HG03354 (cell line): ENCODE measurements at regions not wholly inside any gene's neighbourhood (a gene's known extent, or its start where the extent isn't known, plus 50 kb on each side); places are given as distances from the start of the nearest gene placed in this dataset.
"Not testable (repeated sequence)": the region's sequence is repeated elsewhere in the genome, so short reads cannot be mapped to it uniquely, and the experiment has no call there.

Experiments used
- ATAC-seq: cut with Tn5 transposase; IDR thresholded peaks from one replicate; pipeline ENCODE4 v1.9.1; 2021; ENCODE audit warnings: mild to moderate bottlenecking; ENCODE audit not compliant: unreplicated experiment, poor library complexity, severe bottlenecking

GRCh38 chr13:87244256-87244890 is 426.8 kb upstream of the SLITRK5 start:
- no peak for ATAC-seq

GRCh38 chr13:87249847-87250246 is 421.3 kb upstream of the SLITRK5 start:
- not testable (repeated sequence) for ATAC-seq

GRCh38 chr13:87255394-87255793 is 415.8 kb upstream of the SLITRK5 start:
- ATAC-seq = no peak

- no peak for ATAC-seq
These were observed 411.6 kb upstream of the SLITRK5 start for GRCh38 chr13:87259479-87260083.

GRCh38 chr13:87274209-87274819 is 396.9 kb upstream of the SLITRK5 start:
- ATAC-seq = no peak

GRCh38 chr13:87280139-87280538 is 391.0 kb upstream of the SLITRK5 start:
- no peak for ATAC-seq

GRCh38 chr13:87287721-87288120 is 383.4 kb upstream of the SLITRK5 start:
- no peak for ATAC-seq

GRCh38 chr13:87295636-87296035 is 375.5 kb upstream of the SLITRK5 start:
- no peak for ATAC-seq

- no peak for ATAC-seq
These were observed 369.1 kb upstream of the SLITRK5 start for GRCh38 chr13:87302034-87302433.

- ATAC-seq = no peak
These were observed 368.2 kb upstream of the SLITRK5 start for GRCh38 chr13:87302931-87303330.

- ATAC-seq = no peak
These were observed 360.0 kb upstream of the SLITRK5 start for GRCh38 chr13:87311165-87311564.

GRCh38 chr13:87314822-87315221 is 356.3 kb upstream of the SLITRK5 start:
- no peak for ATAC-seq

GRCh38 chr13:87322386-87322785 is 348.8 kb upstream of the SLITRK5 start:
- no peak for ATAC-seq

GRCh38 chr13:87324558-87324957 is 346.6 kb upstream of the SLITRK5 start:
- no peak for ATAC-seq

- ATAC-seq = no peak
These were observed 340.0 kb upstream of the SLITRK5 start for GRCh38 chr13:87331178-87331577.

GRCh38 chr13:87333599-87333998 is 337.6 kb upstream of the SLITRK5 start:
- no peak for ATAC-seq

- ATAC-seq = no peak
These were observed 337.0 kb upstream of the SLITRK5 start for GRCh38 chr13:87334176-87334575.

GRCh38 chr13:87336346-87336889 is 334.8 kb upstream of the SLITRK5 start:
- ATAC-seq = not testable (repeated sequence)

- ATAC-seq = no peak
These were observed 327.0 kb upstream of the SLITRK5 start for GRCh38 chr13:87344176-87344575.

GRCh38 chr13:87355451-87355850 is 315.7 kb upstream of the SLITRK5 start:
- ATAC-seq = no peak

GRCh38 chr13:87356314-87356713 is 314.9 kb upstream of the SLITRK5 start:
- ATAC-seq = no peak
